HG03469 (cell line): ENCODE measurements at regions not wholly inside any gene's neighbourhood (a gene's known extent, or its start where the extent isn't known, plus 50 kb on each side); places are given as distances from the start of the nearest gene placed in this dataset.
"Not testable (repeated sequence)": the region's sequence is repeated elsewhere in the genome, so short reads cannot be mapped to it uniquely, and the experiment has no call there.

Experiments used
- ATAC-seq: cut with Tn5 transposase; IDR thresholded peaks from one replicate; pipeline ENCODE4 v1.9.1; 2021; ENCODE audit warnings: mild to moderate bottlenecking, moderate library complexity, moderate number of reproducible peaks; ENCODE audit not compliant: unreplicated experiment

- no peak for ATAC-seq
Observed at GRCh38 chr14:53247596-53248370, 94.7 kb upstream of the DDHD1 start.

- not testable (repeated sequence) for ATAC-seq
Observed at GRCh38 chr14:53242898-53243297, 89.8 kb upstream of the DDHD1 start.

GRCh38 chr14:53237488-53237887 is 84.4 kb upstream of the DDHD1 start:
- ATAC-seq = no peak

- no peak for ATAC-seq
Observed at GRCh38 chr14:53236708-53237107, 83.6 kb upstream of the DDHD1 start.

- no peak for ATAC-seq
Observed at GRCh38 chr14:53231171-53231570, 78.0 kb upstream of the DDHD1 start.

GRCh38 chr14:53228966-53229365 is 75.8 kb upstream of the DDHD1 start:
- ATAC-seq = no peak

- ATAC-seq = no peak
Observed at GRCh38 chr14:53227154-53227718, 74.1 kb upstream of the DDHD1 start.

GRCh38 chr14:53226553-53226952 is 73.4 kb upstream of the DDHD1 start:
- ATAC-seq = no peak

GRCh38 chr14:53220914-53221313 is 67.8 kb upstream of the DDHD1 start:
- ATAC-seq = no peak

- ATAC-seq = no peak
Observed at GRCh38 chr14:53218161-53218560, 65.0 kb upstream of the DDHD1 start.

- peak; percentile 92 for ATAC-seq
Observed at GRCh38 chr14:53217316-53217994, 64.3 kb upstream of the DDHD1 start.

GRCh38 chr14:53216955-53217315 is 63.8 kb upstream of the DDHD1 start:
- not testable (repeated sequence) for ATAC-seq

- ATAC-seq = not testable (repeated sequence)
Observed at GRCh38 chr14:53216478-53216877, 63.4 kb upstream of the DDHD1 start.

GRCh38 chr14:53215101-53215500 is 62.0 kb upstream of the DDHD1 start:
- ATAC-seq = no peak

- no peak for ATAC-seq
Observed at GRCh38 chr14:53214384-53214783, 61.3 kb upstream of the DDHD1 start.

- no peak for ATAC-seq
Observed at GRCh38 chr14:53213761-53214160, 60.6 kb upstream of the DDHD1 start.

GRCh38 chr14:53209370-53209769 is 56.2 kb upstream of the DDHD1 start:
- no peak for ATAC-seq
